Gastroesophageal sphincter (tissue), 3 donors: ENCODE measurements at regions not wholly inside any gene's neighbourhood (a gene's known extent, or its start where the extent isn't known, plus 50 kb on each side); places are given as distances from the start of the nearest gene placed in this dataset.

Experiments
- POLR2A ChIP-seq, 2 donors: fragments of 450-650 bp; IDR thresholded peaks; one replicate each; pipeline ENCODE4 v1.6.1; 2017; ENCODE audit warnings: antibody characterized with exemption in 2 of 2, mild to moderate bottlenecking in 2 of 2, moderate library complexity in 1 of 2
- TF ChIP-seq, protein P1 (sequence below), 4 experiments: fragments of 200-600 bp in 2 of 4; fragments of 450-650 bp in 2 of 4; sonication (generic) in 1 of 4; IDR thresholded peaks; one replicate each; pipeline ENCODE4 v1.5.1; 2017 to 2019; ENCODE audit warnings: antibody characterized with exemption in 4 of 4, mild to moderate bottlenecking in 2 of 4, moderate library complexity in 2 of 4

DNA sequence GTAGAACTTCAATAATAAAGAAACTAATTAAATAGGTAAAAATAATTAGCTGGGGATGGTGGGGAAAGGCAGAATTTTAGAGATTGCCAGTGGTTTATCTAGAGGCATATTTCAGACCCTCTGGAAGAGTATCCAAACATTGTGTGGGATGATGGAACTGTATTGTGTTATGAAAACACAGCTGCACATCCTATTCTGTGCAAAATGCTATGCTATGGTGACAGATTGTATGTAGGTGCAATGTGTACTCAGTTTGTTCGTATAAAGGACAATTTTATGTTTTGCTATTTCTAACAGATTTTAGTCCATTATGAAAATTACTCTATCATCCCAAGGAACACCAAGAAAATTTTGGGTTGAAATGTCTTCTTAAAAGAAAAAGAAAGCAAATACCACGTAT is 1054.7 kb downstream of the PDHA2 start:
- TF ChIP-seq POLR2A (IDR thresholded peaks at IDR 0.05), result no peak
- TF ChIP-seq, protein P1, sequence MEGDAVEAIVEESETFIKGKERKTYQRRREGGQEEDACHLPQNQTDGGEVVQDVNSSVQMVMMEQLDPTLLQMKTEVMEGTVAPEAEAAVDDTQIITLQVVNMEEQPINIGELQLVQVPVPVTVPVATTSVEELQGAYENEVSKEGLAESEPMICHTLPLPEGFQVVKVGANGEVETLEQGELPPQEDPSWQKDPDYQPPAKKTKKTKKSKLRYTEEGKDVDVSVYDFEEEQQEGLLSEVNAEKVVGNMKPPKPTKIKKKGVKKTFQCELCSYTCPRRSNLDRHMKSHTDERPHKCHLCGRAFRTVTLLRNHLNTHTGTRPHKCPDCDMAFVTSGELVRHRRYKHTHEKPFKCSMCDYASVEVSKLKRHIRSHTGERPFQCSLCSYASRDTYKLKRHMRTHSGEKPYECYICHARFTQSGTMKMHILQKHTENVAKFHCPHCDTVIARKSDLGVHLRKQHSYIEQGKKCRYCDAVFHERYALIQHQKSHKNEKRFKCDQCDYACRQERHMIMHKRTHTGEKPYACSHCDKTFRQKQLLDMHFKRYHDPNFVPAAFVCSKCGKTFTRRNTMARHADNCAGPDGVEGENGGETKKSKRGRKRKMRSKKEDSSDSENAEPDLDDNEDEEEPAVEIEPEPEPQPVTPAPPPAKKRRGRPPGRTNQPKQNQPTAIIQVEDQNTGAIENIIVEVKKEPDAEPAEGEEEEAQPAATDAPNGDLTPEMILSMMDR (IDR thresholded peaks at IDR 0.05), result no peak
